GM12891 (cell line): ENCODE measurements at regions not wholly inside any gene's neighbourhood (a gene's known extent, or its start where the extent isn't known, plus 50 kb on each side); places are given as distances from the start of the nearest gene placed in this dataset.

Experiments
- PAX5 ChIP-seq: IDR thresholded peaks from 2 replicates; pipeline ENCODE4 v1.6.1; 2011; ENCODE audit warnings: low read length, moderate library complexity, mild to moderate bottlenecking; ENCODE audit not compliant: insufficient read depth, severe bottlenecking
- POLR2A ChIP-seq: IDR thresholded peaks from 2 replicates; pipeline ENCODE4 v1.6.1; 2011; ENCODE audit warnings: low read depth, low read length, control low read depth
- POLR2AphosphoS5 ChIP-seq: IDR thresholded peaks from 2 replicates; pipeline ENCODE4 v1.6.1; 2011; ENCODE audit warnings: low read depth, low read length, control low read depth
- POU2F2 ChIP-seq: IDR thresholded peaks from 2 replicates; pipeline ENCODE4 v1.6.1; 2011; ENCODE audit warnings: low read depth, mild to moderate bottlenecking, control low read depth, low read length, moderate library complexity
- SPI1 ChIP-seq: IDR thresholded peaks from 2 replicates; pipeline ENCODE4 v1.6.1; 2011; ENCODE audit warnings: low read depth, low read length, control low read depth
- TAF1 ChIP-seq: IDR thresholded peaks from 2 replicates; pipeline ENCODE4 v1.6.1; 2011; ENCODE audit warnings: low read depth, low read length, control low read depth

GRCh38 chr15:24150542-24150941 lies 463.4 kb upstream of the NDN start:
- TF ChIP-seq POLR2A: no peak
- no peak for TF ChIP-seq TAF1
- TF ChIP-seq SPI1: no peak
- no peak for TF ChIP-seq POLR2AphosphoS5
- no peak for TF ChIP-seq PAX5
- no peak for TF ChIP-seq POU2F2
